ENCODE measurements at regions not wholly inside any gene's neighbourhood (a gene's known extent, or its start where the extent isn't known, plus 50 kb on each side); places are given as distances from the start of the nearest gene placed in this dataset.

- TF ChIP-seq, protein P1, sequence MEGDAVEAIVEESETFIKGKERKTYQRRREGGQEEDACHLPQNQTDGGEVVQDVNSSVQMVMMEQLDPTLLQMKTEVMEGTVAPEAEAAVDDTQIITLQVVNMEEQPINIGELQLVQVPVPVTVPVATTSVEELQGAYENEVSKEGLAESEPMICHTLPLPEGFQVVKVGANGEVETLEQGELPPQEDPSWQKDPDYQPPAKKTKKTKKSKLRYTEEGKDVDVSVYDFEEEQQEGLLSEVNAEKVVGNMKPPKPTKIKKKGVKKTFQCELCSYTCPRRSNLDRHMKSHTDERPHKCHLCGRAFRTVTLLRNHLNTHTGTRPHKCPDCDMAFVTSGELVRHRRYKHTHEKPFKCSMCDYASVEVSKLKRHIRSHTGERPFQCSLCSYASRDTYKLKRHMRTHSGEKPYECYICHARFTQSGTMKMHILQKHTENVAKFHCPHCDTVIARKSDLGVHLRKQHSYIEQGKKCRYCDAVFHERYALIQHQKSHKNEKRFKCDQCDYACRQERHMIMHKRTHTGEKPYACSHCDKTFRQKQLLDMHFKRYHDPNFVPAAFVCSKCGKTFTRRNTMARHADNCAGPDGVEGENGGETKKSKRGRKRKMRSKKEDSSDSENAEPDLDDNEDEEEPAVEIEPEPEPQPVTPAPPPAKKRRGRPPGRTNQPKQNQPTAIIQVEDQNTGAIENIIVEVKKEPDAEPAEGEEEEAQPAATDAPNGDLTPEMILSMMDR (IDR thresholded peaks at IDR 0.05), result no peak
- TF ChIP-seq POLR2A (IDR thresholded peaks at IDR 0.05), result no peak
Measured at GRCh38 chr10:52616395-52616764, 156.2 kb downstream of the MBL2 start.
